PFSK-1 (cell line): ENCODE measurements at regions not wholly inside any gene's neighbourhood (a gene's known extent, or its start where the extent isn't known, plus 50 kb on each side); places are given as distances from the start of the nearest gene placed in this dataset.

Experiments
- POLR2AphosphoS5 ChIP-seq: IDR thresholded peaks from 2 replicates; pipeline ENCODE4 v1.6.1; 2012; ENCODE audit warnings: low read depth, mild to moderate bottlenecking, control low read depth, low read length, moderate library complexity
- SIN3A ChIP-seq: IDR thresholded peaks from 2 replicates; pipeline ENCODE4 v1.6.1; 2012; ENCODE audit warnings: mild to moderate bottlenecking, low read length, moderate library complexity, borderline replicate concordance; ENCODE audit not compliant: insufficient read depth
- TAF1 ChIP-seq: IDR thresholded peaks from 2 replicates; pipeline ENCODE4 v1.6.1; 2012; ENCODE audit warnings: low read length, control low read depth, borderline replicate concordance; ENCODE audit not compliant: insufficient read depth
- TF ChIP-seq, protein P1 (sequence below), 2 experiments: IDR thresholded peaks; 2 replicates each; pipeline versions ENCODE4 v1.6.1 to v1.8.0; 2011 to 2012; ENCODE audit warnings: low read depth in 2 of 2, low read length in 2 of 2, control low read depth in 1 of 2, inconsistent platforms in 1 of 2, mild to moderate bottlenecking in 1 of 2, moderate library complexity in 1 of 2; ENCODE audit not compliant: insufficient read depth in 1 of 2

DNA sequence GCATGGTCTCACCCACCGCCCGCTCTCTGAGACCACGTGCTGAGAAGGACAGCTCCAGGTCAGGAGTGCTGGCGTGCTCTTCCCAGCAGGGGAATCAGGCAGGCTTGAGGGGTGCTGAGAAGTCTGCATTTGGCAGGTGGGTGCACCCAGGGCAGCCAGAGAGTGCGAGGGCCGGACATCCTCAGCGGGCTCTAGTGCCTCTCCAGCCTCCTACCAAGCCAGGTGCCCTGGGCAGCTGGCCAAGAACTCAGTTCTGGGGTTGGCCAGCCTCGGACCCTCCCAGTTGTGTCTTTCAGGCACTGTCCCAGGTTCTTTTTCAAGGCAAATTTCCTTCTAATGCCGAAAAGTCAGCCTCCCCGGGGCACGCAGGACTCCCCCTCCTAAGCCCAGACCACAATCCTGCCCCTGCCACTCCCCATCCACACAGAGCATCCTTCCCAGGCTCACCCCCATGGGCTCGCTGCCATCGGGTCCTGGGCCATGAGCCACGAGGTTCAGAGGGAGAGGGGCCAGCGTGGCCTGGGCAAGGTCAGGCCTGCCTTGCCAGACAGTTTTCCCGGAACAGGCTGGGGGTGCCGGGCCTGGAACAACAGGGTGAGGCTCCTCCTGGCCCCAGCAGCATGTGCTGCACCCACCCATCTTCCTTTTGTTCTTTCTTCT is 52.2 kb upstream of the GPC1 start:
- TF ChIP-seq POLR2AphosphoS5 (no peak), TAF1 (no peak), SIN3A (no peak)
- TF ChIP-seq, protein P1, sequence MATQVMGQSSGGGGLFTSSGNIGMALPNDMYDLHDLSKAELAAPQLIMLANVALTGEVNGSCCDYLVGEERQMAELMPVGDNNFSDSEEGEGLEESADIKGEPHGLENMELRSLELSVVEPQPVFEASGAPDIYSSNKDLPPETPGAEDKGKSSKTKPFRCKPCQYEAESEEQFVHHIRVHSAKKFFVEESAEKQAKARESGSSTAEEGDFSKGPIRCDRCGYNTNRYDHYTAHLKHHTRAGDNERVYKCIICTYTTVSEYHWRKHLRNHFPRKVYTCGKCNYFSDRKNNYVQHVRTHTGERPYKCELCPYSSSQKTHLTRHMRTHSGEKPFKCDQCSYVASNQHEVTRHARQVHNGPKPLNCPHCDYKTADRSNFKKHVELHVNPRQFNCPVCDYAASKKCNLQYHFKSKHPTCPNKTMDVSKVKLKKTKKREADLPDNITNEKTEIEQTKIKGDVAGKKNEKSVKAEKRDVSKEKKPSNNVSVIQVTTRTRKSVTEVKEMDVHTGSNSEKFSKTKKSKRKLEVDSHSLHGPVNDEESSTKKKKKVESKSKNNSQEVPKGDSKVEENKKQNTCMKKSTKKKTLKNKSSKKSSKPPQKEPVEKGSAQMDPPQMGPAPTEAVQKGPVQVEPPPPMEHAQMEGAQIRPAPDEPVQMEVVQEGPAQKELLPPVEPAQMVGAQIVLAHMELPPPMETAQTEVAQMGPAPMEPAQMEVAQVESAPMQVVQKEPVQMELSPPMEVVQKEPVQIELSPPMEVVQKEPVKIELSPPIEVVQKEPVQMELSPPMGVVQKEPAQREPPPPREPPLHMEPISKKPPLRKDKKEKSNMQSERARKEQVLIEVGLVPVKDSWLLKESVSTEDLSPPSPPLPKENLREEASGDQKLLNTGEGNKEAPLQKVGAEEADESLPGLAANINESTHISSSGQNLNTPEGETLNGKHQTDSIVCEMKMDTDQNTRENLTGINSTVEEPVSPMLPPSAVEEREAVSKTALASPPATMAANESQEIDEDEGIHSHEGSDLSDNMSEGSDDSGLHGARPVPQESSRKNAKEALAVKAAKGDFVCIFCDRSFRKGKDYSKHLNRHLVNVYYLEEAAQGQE (IDR thresholded peaks at IDR 0.05; ENCODE audit: insufficient read depth in 1 of 2, low read depth in 2 of 2, low read length in 2 of 2): no peak
